ENCODE measurements at regions not wholly inside any gene's neighbourhood (a gene's known extent, or its start where the extent isn't known, plus 50 kb on each side); places are given as distances from the start of the nearest gene placed in this dataset.

DNA sequence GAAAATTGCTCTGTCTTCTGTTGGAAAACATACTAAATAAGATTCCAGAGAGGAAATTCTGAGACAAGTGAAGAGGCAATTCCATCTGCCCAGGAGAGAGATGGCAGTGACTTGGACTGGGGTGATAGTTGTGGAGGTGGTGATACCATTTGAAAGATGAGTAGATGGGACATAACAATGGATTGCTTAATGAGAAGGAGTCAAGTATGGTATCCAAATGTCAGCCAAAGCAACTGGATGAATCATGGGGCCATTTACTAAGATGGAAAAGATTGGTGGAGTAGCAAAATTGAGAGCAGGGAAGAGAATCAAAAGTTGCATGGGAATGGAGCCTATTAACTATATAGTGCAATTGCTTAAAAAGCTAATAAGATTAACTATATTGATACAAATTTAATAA lies 222.1 kb downstream of the ETAA1 start:
- TF ChIP-seq, protein P1, sequence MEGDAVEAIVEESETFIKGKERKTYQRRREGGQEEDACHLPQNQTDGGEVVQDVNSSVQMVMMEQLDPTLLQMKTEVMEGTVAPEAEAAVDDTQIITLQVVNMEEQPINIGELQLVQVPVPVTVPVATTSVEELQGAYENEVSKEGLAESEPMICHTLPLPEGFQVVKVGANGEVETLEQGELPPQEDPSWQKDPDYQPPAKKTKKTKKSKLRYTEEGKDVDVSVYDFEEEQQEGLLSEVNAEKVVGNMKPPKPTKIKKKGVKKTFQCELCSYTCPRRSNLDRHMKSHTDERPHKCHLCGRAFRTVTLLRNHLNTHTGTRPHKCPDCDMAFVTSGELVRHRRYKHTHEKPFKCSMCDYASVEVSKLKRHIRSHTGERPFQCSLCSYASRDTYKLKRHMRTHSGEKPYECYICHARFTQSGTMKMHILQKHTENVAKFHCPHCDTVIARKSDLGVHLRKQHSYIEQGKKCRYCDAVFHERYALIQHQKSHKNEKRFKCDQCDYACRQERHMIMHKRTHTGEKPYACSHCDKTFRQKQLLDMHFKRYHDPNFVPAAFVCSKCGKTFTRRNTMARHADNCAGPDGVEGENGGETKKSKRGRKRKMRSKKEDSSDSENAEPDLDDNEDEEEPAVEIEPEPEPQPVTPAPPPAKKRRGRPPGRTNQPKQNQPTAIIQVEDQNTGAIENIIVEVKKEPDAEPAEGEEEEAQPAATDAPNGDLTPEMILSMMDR (IDR thresholded peaks at IDR 0.05): no peak
- no peak for TF ChIP-seq ZFX (IDR thresholded peaks at IDR 0.05; ENCODE audit: borderline replicate concordance)

Measured in 22Rv1 (cell line).